HG03558 (cell line): ENCODE measurements at regions not wholly inside any gene's neighbourhood (a gene's known extent, or its start where the extent isn't known, plus 50 kb on each side); places are given as distances from the start of the nearest gene placed in this dataset.

Experiments
- ATAC-seq: cut with Tn5 transposase; IDR thresholded peaks from one replicate; pipeline ENCODE4 v1.9.1; 2021; ENCODE audit warnings: moderate number of reproducible peaks; ENCODE audit not compliant: unreplicated experiment; ENCODE audit errors: extremely low read depth

DNA sequence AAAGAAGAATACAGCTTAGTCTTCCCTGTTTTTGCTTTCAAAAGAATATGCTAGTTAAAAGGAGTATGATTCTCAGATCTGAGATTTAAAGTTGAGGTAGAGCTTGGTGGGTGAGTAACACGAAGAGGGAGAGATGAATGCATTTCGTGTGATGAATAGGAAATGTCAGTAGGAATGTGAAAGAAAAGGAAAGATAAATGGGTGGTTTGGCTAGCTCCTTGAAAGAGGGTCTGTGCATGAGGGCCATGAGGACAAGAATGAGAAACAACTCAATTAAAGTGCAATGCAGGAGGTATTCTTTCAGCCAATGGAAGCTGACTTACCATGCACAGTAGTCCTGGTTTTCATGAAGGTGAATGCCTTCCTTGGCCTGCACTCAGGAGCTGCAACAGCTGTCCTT, 248.2 kb downstream of the HNMT start:
- ATAC-seq = no peak

DNA sequence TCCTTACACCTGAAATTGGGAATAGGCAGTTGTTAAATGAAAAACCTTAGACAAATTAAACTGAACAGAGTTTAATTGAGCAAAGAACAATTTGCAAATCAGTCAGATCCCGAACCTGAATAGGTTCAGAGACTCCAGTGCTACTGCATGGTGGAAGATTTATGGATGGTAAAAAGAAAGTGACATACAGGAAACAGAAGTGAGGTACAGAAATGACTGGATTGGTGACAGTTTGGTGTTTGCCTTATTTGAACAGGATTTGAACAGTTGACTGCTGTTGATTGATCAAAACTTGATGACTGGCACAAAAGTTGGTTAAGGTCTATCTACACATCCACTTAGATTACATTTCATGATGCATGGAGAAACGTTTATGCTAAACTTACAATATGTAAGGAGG, 248.8 kb downstream of the HNMT start:
- ATAC-seq = peak; percentile 64

DNA sequence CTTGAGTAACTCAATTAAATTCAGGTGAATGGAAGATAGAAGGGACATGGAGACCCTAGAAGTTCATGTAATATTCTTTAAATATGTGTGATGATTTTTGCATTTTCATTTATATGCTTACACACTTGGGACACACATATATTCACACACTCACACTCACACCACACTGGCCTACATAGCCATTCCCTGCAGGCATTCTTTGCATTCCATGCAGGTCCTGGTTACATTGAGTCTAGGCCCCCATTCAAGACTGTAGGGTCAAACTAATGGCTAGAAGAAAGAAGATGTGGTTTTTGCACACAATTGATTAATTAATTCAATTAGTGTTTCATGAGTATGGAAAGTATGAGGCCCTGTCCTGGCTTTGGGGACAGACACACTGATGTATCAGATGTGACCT, 249.4 kb downstream of the HNMT start:
- no peak for ATAC-seq

DNA sequence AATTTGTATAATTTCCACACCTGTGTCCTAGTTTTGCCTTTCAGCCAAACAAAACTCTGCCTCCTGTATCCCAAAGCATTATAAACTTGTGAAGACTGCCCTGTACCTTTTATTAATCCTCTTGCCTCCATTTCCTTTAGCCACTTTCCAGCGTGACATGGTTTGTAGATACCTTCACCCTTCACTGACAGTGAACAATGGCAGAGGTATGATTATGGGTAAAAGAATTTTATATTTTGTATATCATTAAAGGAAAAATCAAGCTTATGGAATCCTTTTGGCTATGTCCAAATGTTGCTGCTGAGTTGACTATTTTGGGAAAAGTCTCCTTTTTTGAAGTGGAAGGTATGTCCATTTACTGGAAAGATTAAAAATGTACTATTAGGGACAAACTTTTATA, 251.7 kb downstream of the HNMT start:
- no peak for ATAC-seq

DNA sequence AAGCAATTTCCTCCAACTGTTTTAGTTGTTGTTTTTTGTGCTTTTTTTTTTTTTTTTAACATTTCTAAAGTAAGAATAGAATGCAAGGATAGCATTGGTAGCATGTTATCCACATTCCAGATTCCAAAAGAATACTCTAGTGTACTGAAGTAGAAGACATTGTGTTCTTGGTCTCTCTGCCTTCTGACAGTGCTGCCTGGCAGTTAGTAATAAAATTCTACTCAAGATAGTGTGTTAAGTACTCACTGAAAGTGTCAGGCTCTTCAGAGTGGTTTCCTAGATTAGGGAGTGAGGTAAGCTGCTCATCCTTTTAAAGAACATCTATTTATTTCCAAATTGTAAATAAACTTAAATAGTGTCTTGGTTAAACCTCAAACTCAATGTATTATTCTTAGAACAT, 253.7 kb downstream of the HNMT start:
- ATAC-seq = no peak

- no peak for ATAC-seq
Measured at GRCh38 chr2:138218397-138218796, 254.1 kb downstream of the HNMT start.

- no peak for ATAC-seq
Measured at GRCh38 chr2:138219961-138220360, 255.7 kb downstream of the HNMT start.

DNA sequence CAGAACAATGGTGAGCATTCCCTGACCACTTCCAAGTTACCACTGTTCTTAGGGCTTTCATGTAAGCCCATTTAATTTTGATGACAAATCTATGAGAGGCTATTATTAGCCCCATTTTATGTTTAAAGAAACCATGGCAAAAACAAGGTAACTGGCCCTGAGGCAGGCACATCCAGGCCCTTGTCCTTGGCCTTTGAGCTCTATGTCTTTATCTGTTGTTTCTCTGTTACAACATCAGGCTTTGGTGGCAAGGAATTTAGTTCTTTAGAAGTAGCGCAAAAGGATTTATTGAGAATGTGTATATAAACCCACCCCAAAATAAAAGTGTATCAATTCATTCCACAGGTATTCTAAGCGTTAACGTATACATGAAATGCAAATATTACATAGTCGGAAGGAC, 257.1 kb downstream of the HNMT start:
- no peak for ATAC-seq

GRCh38 chr2:138223319-138223718, 259.0 kb downstream of the HNMT start:
- ATAC-seq = no peak

DNA sequence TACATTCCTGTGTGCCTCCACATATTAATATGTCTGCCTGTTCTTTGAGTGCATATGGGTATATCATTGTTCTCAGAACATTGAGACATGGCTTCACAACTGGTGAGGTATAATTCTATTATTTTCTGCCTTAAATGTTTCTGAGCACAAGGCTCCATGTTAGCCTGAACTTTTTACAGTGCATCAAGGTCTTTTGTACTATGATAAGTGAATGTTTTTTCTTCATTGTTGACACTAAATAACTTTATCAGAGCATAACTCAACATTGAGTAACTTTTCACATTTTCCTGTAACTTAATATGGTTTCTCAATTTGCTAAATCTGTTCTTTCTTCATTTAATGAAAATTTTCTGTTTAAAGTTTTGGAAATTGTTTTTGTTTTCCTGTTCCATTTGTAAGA, 262.9 kb downstream of the HNMT start:
- no peak for ATAC-seq

- ATAC-seq = no peak
Measured at GRCh38 chr2:138228101-138228500, 263.8 kb downstream of the HNMT start.

- ATAC-seq = no peak
Measured at GRCh38 chr2:138234265-138234664, 267.3 kb upstream of the SPOPL start.

- no peak for ATAC-seq
Measured at GRCh38 chr2:138235041-138235440, 266.5 kb upstream of the SPOPL start.

- ATAC-seq = no peak
Measured at GRCh38 chr2:138236142-138236541, 265.4 kb upstream of the SPOPL start.

- no peak for ATAC-seq
Measured at GRCh38 chr2:138237667-138238384, 263.7 kb upstream of the SPOPL start.

GRCh38 chr2:138238908-138239307, 262.7 kb upstream of the SPOPL start:
- ATAC-seq = no peak

DNA sequence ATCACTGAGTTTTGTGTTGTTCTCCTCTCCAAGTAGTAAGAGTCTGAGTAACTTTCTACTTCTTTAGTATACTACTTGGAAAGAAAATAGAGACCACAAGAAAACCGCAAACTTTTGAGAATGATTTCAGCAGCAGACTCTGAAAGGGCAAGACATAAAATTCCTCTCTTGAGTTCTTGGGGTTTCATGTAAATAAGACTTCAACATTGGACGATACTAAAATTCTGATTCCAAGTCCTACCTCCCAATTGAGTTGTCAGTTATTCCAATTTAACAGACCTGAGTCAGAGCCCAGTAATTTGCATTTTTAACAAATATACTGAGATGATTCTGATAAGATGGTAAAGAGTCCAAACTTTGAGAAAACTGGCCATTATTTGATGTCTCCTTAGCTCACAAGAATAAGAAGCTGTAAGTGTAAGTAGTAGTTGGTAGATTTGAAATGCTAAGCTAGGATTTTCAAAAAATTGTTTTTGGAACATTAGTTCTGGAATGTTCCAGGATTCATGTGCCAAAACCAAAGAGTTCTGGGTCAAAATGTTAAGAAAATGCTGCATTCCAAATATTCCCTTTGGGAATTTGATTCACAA, 261.6 kb upstream of the SPOPL start:
- no peak for ATAC-seq

GRCh38 chr2:138243372-138243771, 258.2 kb upstream of the SPOPL start:
- no peak for ATAC-seq

DNA sequence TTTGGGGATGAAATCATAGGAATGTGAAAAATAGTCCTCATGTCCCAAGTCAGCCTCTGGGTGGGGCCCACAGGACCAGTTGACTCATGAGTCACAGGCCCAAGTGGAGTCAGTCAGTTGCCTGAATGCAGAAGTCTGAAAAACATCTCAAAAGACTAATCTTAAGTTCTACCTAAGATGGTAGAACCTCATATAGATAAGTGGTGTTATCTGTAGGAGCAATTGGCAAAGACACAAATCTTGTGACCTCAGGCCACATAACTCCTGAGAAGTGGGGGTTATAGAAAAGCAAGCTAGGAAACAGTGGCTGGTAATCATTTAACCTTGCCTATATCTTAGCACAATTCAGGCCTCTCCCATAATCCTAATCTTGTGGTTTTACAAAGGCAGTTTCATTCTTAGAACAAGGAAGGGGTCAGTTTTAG, 257.1 kb upstream of the SPOPL start:
- ATAC-seq = no peak

- no peak for ATAC-seq
Measured at GRCh38 chr2:138245310-138245709, 256.3 kb upstream of the SPOPL start.

- no peak for ATAC-seq
Measured at GRCh38 chr2:138247302-138247701, 254.3 kb upstream of the SPOPL start.

DNA sequence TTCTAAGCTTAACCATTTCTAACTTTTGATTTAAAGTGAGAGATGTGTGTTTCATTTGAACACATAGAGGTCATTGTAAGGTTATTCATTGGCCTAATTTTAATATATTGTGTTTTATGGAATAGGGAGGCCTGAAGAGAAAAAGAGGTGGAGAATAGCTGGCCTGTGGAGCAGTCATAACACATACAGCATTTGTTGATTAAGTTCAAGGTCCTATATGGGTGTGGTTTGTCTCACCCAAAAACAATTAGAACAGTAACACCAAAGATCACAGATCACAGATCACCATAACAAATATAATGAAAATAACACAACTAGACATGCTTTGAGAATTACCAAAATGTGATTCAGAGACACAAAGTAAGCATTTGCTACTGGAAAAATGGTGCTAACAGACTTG, 252.4 kb upstream of the SPOPL start:
- no peak for ATAC-seq
